GM18861 (cell line): ENCODE measurements at regions not wholly inside any gene's neighbourhood (a gene's known extent, or its start where the extent isn't known, plus 50 kb on each side); places are given as distances from the start of the nearest gene placed in this dataset.

ENCODE experiments used
- ATAC-seq: cut with Tn5 transposase; IDR thresholded peaks from one replicate; pipeline ENCODE4 v1.9.1; 2021; ENCODE audit not compliant: unreplicated experiment

GRCh38 chr10:43864656-43865055 is 216.0 kb upstream of the ZNF32 start:
- no peak for ATAC-seq

DNA sequence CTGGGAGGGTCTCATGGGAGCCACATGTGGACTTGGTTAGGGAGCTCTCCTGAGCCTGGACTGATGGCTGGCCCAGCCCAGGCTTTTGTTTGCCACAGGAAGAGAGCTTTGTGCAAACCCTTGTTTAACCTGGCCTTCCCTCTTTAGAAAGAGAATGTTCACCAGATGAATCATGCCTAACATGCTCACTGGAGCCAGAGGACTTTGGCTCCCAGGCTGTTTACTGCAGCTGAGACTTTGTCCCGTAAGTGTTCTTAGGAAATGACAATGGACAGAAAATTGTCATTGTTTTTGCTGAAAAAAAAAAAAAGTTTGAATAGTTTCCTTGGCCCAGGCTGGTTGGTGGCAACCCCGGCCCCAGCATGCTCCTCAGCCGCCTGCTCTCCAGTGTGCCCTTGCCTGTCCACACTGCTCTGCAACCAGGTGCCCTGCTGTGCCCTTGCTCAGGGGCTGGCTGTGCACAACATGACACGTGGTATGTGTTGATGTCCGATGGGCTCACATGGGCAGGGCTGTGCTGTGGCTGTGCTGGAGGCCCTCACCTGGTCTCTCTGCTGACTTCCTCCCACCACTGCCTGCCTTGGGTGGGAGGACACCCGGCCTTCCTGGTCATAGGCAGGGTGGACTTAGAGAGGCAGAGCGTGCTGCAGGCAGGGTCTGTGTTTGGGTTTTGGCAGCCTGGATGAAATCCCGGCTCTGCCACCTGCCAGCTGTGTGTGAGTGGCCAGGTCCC is 215.3 kb upstream of the ZNF32 start:
- no peak for ATAC-seq

GRCh38 chr10:43863270-43863669 is 214.6 kb upstream of the ZNF32 start:
- ATAC-seq: no peak

- no peak for ATAC-seq
Observed at GRCh38 chr10:43862756-43863155, 214.1 kb upstream of the ZNF32 start.

DNA sequence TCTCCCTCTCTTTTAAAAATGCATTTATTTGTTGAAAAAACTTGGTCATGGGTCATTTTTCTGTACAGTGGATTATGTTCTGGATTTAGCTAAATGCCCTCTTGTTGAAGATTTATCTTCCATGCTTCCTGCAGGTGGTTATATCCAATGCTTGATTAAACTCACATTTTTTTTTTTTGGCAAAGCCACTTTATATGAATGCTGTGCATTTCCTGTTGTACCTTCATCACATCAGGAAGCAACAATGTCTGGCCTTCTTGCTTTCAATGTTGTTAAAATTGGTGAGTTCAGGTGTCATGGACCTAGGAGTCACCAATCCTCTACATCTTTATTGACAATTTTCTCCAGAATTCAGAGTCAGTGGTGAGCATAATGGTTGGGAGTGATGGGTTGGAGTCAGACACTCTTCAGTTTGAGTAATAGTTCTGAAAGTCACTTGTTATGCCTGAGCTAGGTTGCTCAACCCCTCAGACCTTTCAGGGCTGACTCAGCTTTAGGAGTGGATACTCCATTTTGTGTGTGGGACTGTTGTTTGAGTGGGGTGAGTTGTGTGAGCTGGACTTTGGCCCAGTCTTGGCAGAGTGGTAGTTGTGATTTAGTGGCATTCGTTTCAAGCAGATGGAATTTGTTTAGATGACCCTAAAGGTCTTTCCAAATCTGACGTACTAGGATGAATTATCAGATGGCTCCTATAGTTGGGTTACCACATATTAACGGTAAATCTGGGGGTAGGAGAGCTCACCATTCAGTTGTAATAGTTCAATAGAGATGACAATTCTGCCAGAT is 213.5 kb upstream of the ZNF32 start:
- ATAC-seq: no peak

DNA sequence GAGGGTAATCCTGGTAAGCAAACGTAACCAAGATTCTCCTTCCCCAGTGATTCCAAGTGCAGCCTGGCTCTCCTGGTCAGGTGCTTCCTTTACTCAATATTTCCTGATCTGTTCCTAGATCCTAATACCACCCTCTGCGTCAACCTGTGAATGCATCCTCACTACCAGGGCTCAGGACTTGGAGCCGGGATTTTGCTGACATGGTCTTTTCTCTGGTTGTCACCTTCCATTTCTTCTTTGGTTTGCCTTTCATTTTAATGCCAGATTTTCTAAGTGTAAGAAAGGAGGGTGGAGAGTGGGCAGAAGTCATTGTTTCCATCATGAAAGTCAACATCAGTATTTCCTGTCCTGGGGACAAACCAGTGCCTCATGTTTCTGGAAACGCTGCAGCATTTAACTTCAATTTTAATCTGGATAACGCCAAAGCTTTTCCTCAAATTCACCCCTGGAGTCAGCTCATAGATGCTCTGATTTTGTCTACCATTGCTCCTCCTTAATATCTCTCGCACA is 210.4 kb upstream of the ZNF32 start:
- ATAC-seq: no peak

DNA sequence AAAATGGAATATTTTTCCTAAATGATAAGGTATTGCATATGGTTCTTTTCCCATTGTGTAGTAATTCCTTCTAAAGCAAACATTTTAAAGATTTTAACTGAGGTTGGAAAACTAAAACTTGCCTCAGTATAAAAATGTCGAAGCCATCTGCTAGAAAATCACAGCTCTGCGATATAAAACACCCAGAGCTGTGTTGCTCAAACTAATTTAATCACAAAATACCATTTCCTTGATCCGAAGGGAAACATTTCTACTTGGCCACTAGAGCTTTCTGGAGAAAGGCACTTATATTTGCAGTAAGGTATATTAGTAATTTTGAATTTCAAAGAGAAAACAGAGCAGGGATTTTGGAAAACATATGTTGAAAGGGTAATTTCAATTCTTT is 209.2 kb upstream of the ZNF32 start:
- no peak for ATAC-seq

GRCh38 chr10:43857206-43857930 is 208.7 kb upstream of the ZNF32 start:
- ATAC-seq: no peak

DNA sequence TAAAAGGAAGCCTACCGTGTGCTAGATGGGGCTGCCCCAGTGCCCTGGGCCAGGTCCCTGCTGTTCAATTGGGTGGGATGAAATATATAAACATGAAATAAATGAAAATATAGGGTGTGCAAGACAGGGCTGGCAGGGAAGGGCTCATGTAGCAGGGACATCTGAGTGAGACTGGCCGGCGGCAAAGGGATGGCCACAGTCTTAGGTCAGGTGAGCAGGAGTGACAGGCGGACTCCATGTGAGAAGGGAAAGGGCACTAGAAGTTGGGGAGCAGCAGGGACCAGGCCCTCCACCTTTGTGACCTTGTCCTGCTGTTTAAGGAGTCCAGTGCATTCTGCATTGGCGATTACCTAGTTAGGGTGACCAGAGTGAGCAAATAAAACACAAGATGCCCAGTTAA is 207.6 kb upstream of the ZNF32 start:
- ATAC-seq: no peak

GRCh38 chr10:43855667-43856210 is 207.1 kb upstream of the ZNF32 start:
- ATAC-seq: no peak

DNA sequence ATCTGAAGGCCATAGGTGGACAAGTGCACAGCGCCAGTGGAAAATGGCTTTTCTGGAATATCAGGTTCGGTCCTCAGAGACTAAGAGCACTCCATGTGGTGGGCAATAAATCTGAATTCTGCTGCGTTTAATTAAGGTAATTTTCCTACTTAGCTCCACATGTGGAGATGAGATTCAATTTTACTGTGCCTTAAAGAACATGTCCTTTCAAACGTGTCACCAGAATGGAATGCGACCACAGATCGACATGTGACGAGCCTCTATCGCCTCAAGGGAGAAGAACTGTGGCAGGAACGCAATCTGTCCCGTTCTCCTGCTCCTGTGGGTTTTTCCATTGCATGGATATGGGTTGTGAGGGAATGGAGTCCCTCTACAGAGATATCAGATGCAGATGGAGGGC is 205.3 kb upstream of the ZNF32 start:
- ATAC-seq: no peak

GRCh38 chr10:43853369-43853768 is 204.7 kb upstream of the ZNF32 start:
- ATAC-seq: no peak

- ATAC-seq: no peak
Observed at GRCh38 chr10:43852644-43853214, 204.0 kb upstream of the ZNF32 start.

GRCh38 chr10:43852149-43852548 is 203.5 kb upstream of the ZNF32 start:
- ATAC-seq: no peak

GRCh38 chr10:43851030-43851429 is 202.3 kb upstream of the ZNF32 start:
- ATAC-seq: no peak

GRCh38 chr10:43849551-43849950 is 200.9 kb upstream of the ZNF32 start:
- no peak for ATAC-seq

DNA sequence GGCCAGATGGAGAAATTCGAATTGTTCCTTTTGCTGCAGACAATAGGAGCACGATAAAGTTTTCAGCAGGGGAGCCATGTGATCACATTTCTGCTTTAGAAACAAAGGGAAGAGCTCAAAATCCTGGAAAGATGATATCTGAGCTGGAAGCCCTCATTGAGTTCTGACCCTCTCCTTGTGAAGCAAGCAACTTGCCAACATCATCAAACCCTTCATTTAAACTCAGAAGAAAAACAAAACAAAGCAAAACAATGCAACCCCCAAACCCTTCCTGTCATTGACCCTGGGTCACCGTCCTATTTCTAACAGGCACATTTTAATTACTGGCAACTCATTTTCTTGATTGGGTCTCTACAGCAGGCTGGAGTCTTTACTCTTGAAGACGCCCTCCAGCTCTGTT is 198.3 kb upstream of the ZNF32 start:
- ATAC-seq: no peak

GRCh38 chr10:43846187-43846680 is 197.6 kb upstream of the ZNF32 start:
- ATAC-seq: no peak

- no peak for ATAC-seq
Observed at GRCh38 chr10:43845121-43845520, 196.4 kb upstream of the ZNF32 start.

DNA sequence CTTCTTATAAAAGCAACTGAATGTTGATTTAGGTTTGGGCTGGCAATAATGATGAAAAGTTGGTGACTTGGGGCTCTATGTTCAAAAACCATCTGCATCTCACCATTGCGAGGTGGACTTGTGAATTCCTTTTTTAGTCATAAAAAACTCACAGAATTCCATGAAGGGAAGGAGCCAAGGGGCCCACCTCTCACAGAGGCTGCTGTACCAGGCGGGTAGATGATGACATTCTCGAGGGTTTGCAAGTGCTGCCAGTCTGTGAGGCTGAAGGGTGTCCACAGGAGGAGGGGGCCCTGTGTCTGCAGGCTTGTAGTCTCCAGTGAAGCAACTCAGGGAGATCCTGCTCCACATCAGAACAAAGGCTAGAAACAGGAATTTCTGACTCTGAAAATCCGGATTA is 195.5 kb upstream of the ZNF32 start:
- no peak for ATAC-seq
